ENCODE measurements at regions not wholly inside any gene's neighbourhood (a gene's known extent, or its start where the extent isn't known, plus 50 kb on each side); places are given as distances from the start of the nearest gene placed in this dataset.

- H3K4me3 ChIP-seq (ENCODE audit: insufficient read depth in 1 of 2, low read depth in 1 of 2, low read length in 2 of 2), result no peak overlapping the region
- H3K27me3 ChIP-seq (ENCODE audit: control insufficient read depth in 1 of 2, insufficient read depth in 1 of 2, low read length in 2 of 2), result no peaks in the 10 kb centered on the region
- H2BK15ac ChIP-seq (ENCODE audit: low read depth, poor library complexity, severe bottlenecking), result no peak overlapping the region
- no peaks in the 10 kb centered on the region for H3K36me3 ChIP-seq (ENCODE audit: control insufficient read depth in 1 of 2, insufficient read depth in 2 of 2, low read depth in 1 of 2, low read length in 2 of 2)
- no peak overlapping the region for H3K9ac ChIP-seq (ENCODE audit: low read length)
- 94% methylated on average over 5 of the region's 5 CpGs for WGBS
- no peak overlapping the region for H3K14ac ChIP-seq (ENCODE audit: low read length in 2 of 2)
- H4K8ac ChIP-seq (ENCODE audit: low read length), result no peak overlapping the region
- no peak overlapping the region for H2AFZ ChIP-seq (ENCODE audit: low read depth, low read length)
- H2BK5ac ChIP-seq (ENCODE audit: low read depth, low read length, poor library complexity, severe bottlenecking), result no peak overlapping the region
- peaks cover 6% of the 10 kb centered on the region for H3K4me1 ChIP-seq (ENCODE audit: control insufficient read depth, insufficient read depth, low read depth, low read length)
- H3K79me1 ChIP-seq (replicated peaks; ENCODE audit: low read length, poor library complexity, severe bottlenecking), result no peaks in the 10 kb centered on the region
- H3K23ac ChIP-seq (ENCODE audit: low read length in 2 of 2), result no peak overlapping the region
- no peak overlapping the region for H3K18ac ChIP-seq (ENCODE audit: low read depth in 1 of 2, low read length in 2 of 2)
- no peak overlapping the region for H2BK12ac ChIP-seq (ENCODE audit: low read length in 2 of 2)
- no peaks in the 10 kb centered on the region for H3K9me3 ChIP-seq (ENCODE audit: control insufficient read depth, low read length)
- no peak overlapping the region for H3K4ac ChIP-seq (ENCODE audit: low read depth in 1 of 2, low read length in 2 of 2)
- no peak overlapping the region for H2BK120ac ChIP-seq (ENCODE audit: low read depth, low read length)
- no peak overlapping the region for H3K4me2 ChIP-seq (ENCODE audit: low read length, poor library complexity, severe bottlenecking)
- DNase-seq, result no peak
- H4K91ac ChIP-seq (ENCODE audit: low read length), result no peak overlapping the region
- no peak overlapping the region for H2AK5ac ChIP-seq (ENCODE audit: low read length, severe bottlenecking)
- no peak overlapping the region for H3K27ac ChIP-seq (ENCODE audit: low read length, poor library complexity, severe bottlenecking)
Observed at GRCh38 chr2:111636905-111637304, 247.1 kb downstream of the ANAPC1 start.

GRCh38 chr2:111638274-111638877 is 245.6 kb downstream of the ANAPC1 start:
- Histone ChIP-seq H3K4me3 (ENCODE audit: insufficient read depth in 1 of 2, low read depth in 1 of 2, low read length in 2 of 2) (no peak overlapping the region), H3K4me2 (ENCODE audit: low read length, poor library complexity, severe bottlenecking) (no peak overlapping the region), H3K9ac (ENCODE audit: low read length) (no peak overlapping the region), H2BK120ac (ENCODE audit: low read depth, low read length) (no peak overlapping the region), H2BK15ac (ENCODE audit: low read depth, poor library complexity, severe bottlenecking) (no peak overlapping the region), H4K91ac (ENCODE audit: low read length) (no peak overlapping the region), H4K8ac (ENCODE audit: low read length) (no peak overlapping the region), H3K4ac (ENCODE audit: low read depth in 1 of 2, low read length in 2 of 2) (no peak overlapping the region), H3K27me3 (ENCODE audit: control insufficient read depth in 1 of 2, insufficient read depth in 1 of 2, low read length in 2 of 2) (no peaks in the 10 kb centered on the region), H3K18ac (ENCODE audit: low read depth in 1 of 2, low read length in 2 of 2) (no peak overlapping the region), H3K27ac (ENCODE audit: low read length, poor library complexity, severe bottlenecking) (no peak overlapping the region), H3K9me3 (ENCODE audit: control insufficient read depth, low read length) (no peaks in the 10 kb centered on the region), H2AFZ (ENCODE audit: low read depth, low read length) (no peak overlapping the region), H3K79me1 (replicated peaks; ENCODE audit: low read length, poor library complexity, severe bottlenecking) (no peaks in the 10 kb centered on the region), H3K4me1 (ENCODE audit: control insufficient read depth, insufficient read depth, low read depth, low read length) (peaks cover 6% of the 10 kb centered on the region), H3K36me3 (ENCODE audit: control insufficient read depth in 1 of 2, insufficient read depth in 2 of 2, low read depth in 1 of 2, low read length in 2 of 2) (no peaks in the 10 kb centered on the region), H3K14ac (ENCODE audit: low read length in 2 of 2) (no peak overlapping the region), H2AK5ac (ENCODE audit: low read length, severe bottlenecking) (no peak overlapping the region), H3K23ac (ENCODE audit: low read length in 2 of 2) (no peak overlapping the region), H2BK5ac (ENCODE audit: low read depth, low read length, poor library complexity, severe bottlenecking) (no peak overlapping the region), H2BK12ac (ENCODE audit: low read length in 2 of 2) (no peak overlapping the region)
- DNase-seq, result no peak
- 86% methylated on average over 1 of the region's 4 CpGs for WGBS

- Histone ChIP-seq H2BK5ac (ENCODE audit: low read depth, low read length, poor library complexity, severe bottlenecking) (no peak overlapping the region), H3K14ac (ENCODE audit: low read length in 2 of 2) (no peak overlapping the region), H3K4me3 (ENCODE audit: insufficient read depth in 1 of 2, low read depth in 1 of 2, low read length in 2 of 2) (no peak overlapping the region), H4K8ac (ENCODE audit: low read length) (no peak overlapping the region), H4K91ac (ENCODE audit: low read length) (no peak overlapping the region), H2AK5ac (ENCODE audit: low read length, severe bottlenecking) (no peak overlapping the region), H3K9ac (ENCODE audit: low read length) (no peak overlapping the region), H3K4me2 (ENCODE audit: low read length, poor library complexity, severe bottlenecking) (no peak overlapping the region), H2BK12ac (ENCODE audit: low read length in 2 of 2) (no peak overlapping the region), H3K27me3 (ENCODE audit: control insufficient read depth in 1 of 2, insufficient read depth in 1 of 2, low read length in 2 of 2) (no peaks in the 10 kb centered on the region), H2BK15ac (ENCODE audit: low read depth, poor library complexity, severe bottlenecking) (no peak overlapping the region), H3K36me3 (ENCODE audit: control insufficient read depth in 1 of 2, insufficient read depth in 2 of 2, low read depth in 1 of 2, low read length in 2 of 2) (no peaks in the 10 kb centered on the region), H3K4me1 (ENCODE audit: control insufficient read depth, insufficient read depth, low read depth, low read length) (peaks cover 4% of the 10 kb centered on the region), H3K18ac (ENCODE audit: low read depth in 1 of 2, low read length in 2 of 2) (no peak overlapping the region), H2BK120ac (ENCODE audit: low read depth, low read length) (no peak overlapping the region), H2AFZ (ENCODE audit: low read depth, low read length) (no peak overlapping the region), H3K9me3 (ENCODE audit: control insufficient read depth, low read length) (no peaks in the 10 kb centered on the region), H3K27ac (ENCODE audit: low read length, poor library complexity, severe bottlenecking) (no peak overlapping the region), H3K23ac (ENCODE audit: low read length in 2 of 2) (no peak overlapping the region), H3K79me1 (replicated peaks; ENCODE audit: low read length, poor library complexity, severe bottlenecking) (no peaks in the 10 kb centered on the region), H3K4ac (ENCODE audit: low read depth in 1 of 2, low read length in 2 of 2) (no peak overlapping the region)
- no peak for DNase-seq
- WGBS, result 78% methylated on average over 2 of the region's 2 CpGs
Observed at GRCh38 chr2:111640480-111640879, 243.5 kb downstream of the ANAPC1 start.

GRCh38 chr2:111642586-111643327 is 241.2 kb downstream of the ANAPC1 start:
- H3K27ac ChIP-seq (ENCODE audit: low read length, poor library complexity, severe bottlenecking), result no peak overlapping the region
- H3K79me1 ChIP-seq (replicated peaks; ENCODE audit: low read length, poor library complexity, severe bottlenecking), result no peaks in the 10 kb centered on the region
- H4K8ac ChIP-seq (ENCODE audit: low read length), result no peak overlapping the region
- WGBS, result 96% methylated on average over 2 of the region's 2 CpGs
- peaks cover 4% of the 10 kb centered on the region for H3K4me1 ChIP-seq (ENCODE audit: control insufficient read depth, insufficient read depth, low read depth, low read length)
- no peak overlapping the region for H2BK120ac ChIP-seq (ENCODE audit: low read depth, low read length)
- H3K4me2 ChIP-seq (ENCODE audit: low read length, poor library complexity, severe bottlenecking), result no peak overlapping the region
- no peak overlapping the region for H3K4me3 ChIP-seq (ENCODE audit: insufficient read depth in 1 of 2, low read depth in 1 of 2, low read length in 2 of 2)
- no peak overlapping the region for H2BK12ac ChIP-seq (ENCODE audit: low read length in 2 of 2)
- no peak overlapping the region for H2AFZ ChIP-seq (ENCODE audit: low read depth, low read length)
- H3K23ac ChIP-seq (ENCODE audit: low read length in 2 of 2), result no peak overlapping the region
- H3K9me3 ChIP-seq (ENCODE audit: control insufficient read depth, low read length), result peaks cover 18% of the 10 kb centered on the region
- no peak overlapping the region for H3K18ac ChIP-seq (ENCODE audit: low read depth in 1 of 2, low read length in 2 of 2)
- no peak overlapping the region for H4K91ac ChIP-seq (ENCODE audit: low read length)
- peak overlapping the region; percentile 44 for H2AK5ac ChIP-seq (ENCODE audit: low read length, severe bottlenecking)
- no peak overlapping the region for H2BK15ac ChIP-seq (ENCODE audit: low read depth, poor library complexity, severe bottlenecking)
- H3K9ac ChIP-seq (ENCODE audit: low read length), result no peak overlapping the region
- DNase-seq, result no peak
- no peak overlapping the region for H2BK5ac ChIP-seq (ENCODE audit: low read depth, low read length, poor library complexity, severe bottlenecking)
- no peaks in the 10 kb centered on the region for H3K27me3 ChIP-seq (ENCODE audit: control insufficient read depth in 1 of 2, insufficient read depth in 1 of 2, low read length in 2 of 2)
- H3K14ac ChIP-seq (ENCODE audit: low read length in 2 of 2), result no peak overlapping the region
- H3K36me3 ChIP-seq (ENCODE audit: control insufficient read depth in 1 of 2, insufficient read depth in 2 of 2, low read depth in 1 of 2, low read length in 2 of 2), result no peaks in the 10 kb centered on the region
- H3K4ac ChIP-seq (ENCODE audit: low read depth in 1 of 2, low read length in 2 of 2), result no peak overlapping the region

Data from mesenchymal stem cell (in vitro differentiated cells and primary cell).